Adrenal gland (tissue), 9 donors: ENCODE measurements at regions not wholly inside any gene's neighbourhood (a gene's known extent, or its start where the extent isn't known, plus 50 kb on each side); places are given as distances from the start of the nearest gene placed in this dataset.
"Not testable (repeated sequence)": the region's sequence is repeated elsewhere in the genome, so short reads cannot be mapped to it uniquely, and the experiment has no call there.

Source experiments
- DNase-seq, 7 donors: peaks; one replicate each; pipeline ENCODE4 v3.0.0-alpha.2; 2019 to 2020
- H3K27ac ChIP-seq, 5 donors: fragments of 200-600 bp; sonication (generic) in 4 of 5; 1 replicate in 3 of 5; 2 replicates in 2 of 5; pipeline versions ENCODE4 v1.5.1 to v1.8.0; 2016 to 2020; ENCODE audit warnings: mild to moderate bottlenecking in 1 of 5
- H3K27me3 ChIP-seq: fragments of 200-600 bp; 2 replicates; pipeline ENCODE4 v1.8.0; 2021
- H3K36me3 ChIP-seq, 2 donors: fragments of 200-600 bp; replicated peaks in 1 of 2; 1 replicate in 1 of 2; 2 replicates in 1 of 2; pipeline versions ENCODE4 v1.5.1 to v1.8.0; 2018 to 2022
- H3K4me1 ChIP-seq, 2 donors: fragments of 200-600 bp; replicated peaks in 1 of 2; 1 replicate in 1 of 2; 2 replicates in 1 of 2; pipeline versions ENCODE4 v1.5.1 to v1.8.0; 2018 to 2021
- H3K4me3 ChIP-seq, 4 donors: fragments of 200-600 bp; sonication (generic) in 3 of 4; one replicate each; pipeline ENCODE4 v1.5.1; 2016 to 2018
- H3K9me3 ChIP-seq, 3 donors: fragments of 200-600 bp; sonication (generic) in 1 of 3; replicated peaks in 1 of 3; 1 replicate in 2 of 3; 2 replicates in 1 of 3; pipeline versions ENCODE4 v1.5.1 to v1.8.0; 2016 to 2021
- POLR2A ChIP-seq, 2 donors: fragments of 450-650 bp; IDR thresholded peaks; one replicate each; pipeline ENCODE4 v1.6.1; 2017; ENCODE audit warnings: antibody characterized with exemption in 2 of 2, mild to moderate bottlenecking in 2 of 2, moderate library complexity in 1 of 2
- WGBS, 4 donors: extraction: QIAGEN DNeasy Blood & Tissue Kit in 2 of 4; methylation state at CpG; one replicate each; pipeline versions ENCODE4 v1.1.5 to v1.1.7; 2013 to 2017; 5-methylcytosine and 5-hydroxymethylcytosine counted together
- intact Hi-C, 2 donors: fragments of 100-400 bp; cut with DNase I; formaldehyde crosslinking; loops; one replicate each; pipeline versions ENCODE4 v1.14.1 to v1.15.0; 2022 to 2023
- TF ChIP-seq, protein P1 (sequence below), 6 experiments: fragments of 450-650 bp in 4 of 6; fragments of 200-600 bp in 2 of 6; sonication (generic) in 1 of 6; IDR thresholded peaks; 1 replicate in 5 of 6; 2 replicates in 1 of 6; pipeline versions ENCODE4 v1.5.1 to v1.8.0; 2016 to 2021; ENCODE audit warnings: antibody characterized with exemption in 6 of 6, mild to moderate bottlenecking in 2 of 6, moderate library complexity in 1 of 6
- donor health status: healthy with polysubstance abuse.
- donor health status: Bipolar disorder and iron deficiency.
- donor health status: DM: yes; HTN: yes; CAD: no.
- donor health status: DM: no; HTN: no; CAD: no.
- donor health status: DM: no; HTN: no; CAD: no.

DNA sequence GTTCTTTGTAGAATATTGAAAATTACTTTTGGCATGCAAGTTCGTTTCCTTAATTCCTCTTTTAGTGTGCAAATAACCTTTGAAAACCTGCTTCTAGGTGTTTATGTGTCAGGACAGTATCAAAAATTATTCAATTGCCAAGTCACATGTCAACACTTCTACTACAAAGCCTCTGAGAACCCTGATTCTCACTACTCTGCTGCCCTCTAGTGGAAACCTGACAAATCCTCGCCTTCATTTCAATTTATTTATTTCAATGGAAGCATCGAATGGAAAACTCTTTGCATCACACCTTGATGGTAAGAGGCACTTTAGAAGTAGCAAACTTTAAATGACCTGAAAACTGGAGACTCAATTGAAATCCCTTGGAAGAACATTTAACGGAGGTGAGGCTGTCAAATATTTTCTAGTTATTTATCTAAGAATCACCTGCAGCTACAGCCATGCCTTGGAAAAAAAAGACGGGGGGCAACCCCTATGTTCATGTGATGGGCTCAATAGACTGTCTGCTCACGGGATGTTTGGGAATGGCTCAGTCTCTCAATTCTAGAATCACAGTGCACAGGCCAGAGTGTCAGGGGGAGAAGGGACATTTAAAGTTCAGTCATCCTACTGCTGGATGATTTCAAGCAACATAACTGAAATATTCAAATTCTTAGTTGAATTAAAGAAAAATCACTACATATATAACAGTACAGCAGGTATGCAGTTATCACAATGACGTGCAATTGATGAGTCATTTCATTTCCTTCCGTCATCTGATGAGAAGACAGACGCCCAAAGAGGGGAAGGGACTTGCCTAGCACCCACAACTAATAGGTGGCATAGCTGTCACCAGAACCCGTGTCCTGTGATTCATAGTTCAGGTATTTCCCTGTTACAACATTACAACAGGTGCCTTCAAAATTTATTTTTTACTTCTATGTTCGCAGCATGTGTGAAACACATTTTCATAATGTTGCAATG, 563.9 kb downstream of the TOX3 start:
- WGBS, 4 donors, result 24 to 32% (median 32%) methylated on average over 11 of the region's 11 CpGs
- H3K9me3 ChIP-seq, result no peaks in the 10 kb centered on the region
- H3K27ac ChIP-seq, result no peak overlapping the region
- H3K4me1 ChIP-seq, result peaks cover 0 to 7% of the 10 kb centered on the region in 2 donors
- H3K27me3 ChIP-seq, result no peaks in the 10 kb centered on the region
- TF ChIP-seq POLR2A (IDR thresholded peaks at IDR 0.05), result no peak
- TF ChIP-seq, protein P1, sequence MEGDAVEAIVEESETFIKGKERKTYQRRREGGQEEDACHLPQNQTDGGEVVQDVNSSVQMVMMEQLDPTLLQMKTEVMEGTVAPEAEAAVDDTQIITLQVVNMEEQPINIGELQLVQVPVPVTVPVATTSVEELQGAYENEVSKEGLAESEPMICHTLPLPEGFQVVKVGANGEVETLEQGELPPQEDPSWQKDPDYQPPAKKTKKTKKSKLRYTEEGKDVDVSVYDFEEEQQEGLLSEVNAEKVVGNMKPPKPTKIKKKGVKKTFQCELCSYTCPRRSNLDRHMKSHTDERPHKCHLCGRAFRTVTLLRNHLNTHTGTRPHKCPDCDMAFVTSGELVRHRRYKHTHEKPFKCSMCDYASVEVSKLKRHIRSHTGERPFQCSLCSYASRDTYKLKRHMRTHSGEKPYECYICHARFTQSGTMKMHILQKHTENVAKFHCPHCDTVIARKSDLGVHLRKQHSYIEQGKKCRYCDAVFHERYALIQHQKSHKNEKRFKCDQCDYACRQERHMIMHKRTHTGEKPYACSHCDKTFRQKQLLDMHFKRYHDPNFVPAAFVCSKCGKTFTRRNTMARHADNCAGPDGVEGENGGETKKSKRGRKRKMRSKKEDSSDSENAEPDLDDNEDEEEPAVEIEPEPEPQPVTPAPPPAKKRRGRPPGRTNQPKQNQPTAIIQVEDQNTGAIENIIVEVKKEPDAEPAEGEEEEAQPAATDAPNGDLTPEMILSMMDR (IDR thresholded peaks at IDR 0.05), result peak; percentile 71 to 80 (median 78)
- no peak overlapping the region for H3K4me3 ChIP-seq
- DNase-seq, result peak; percentile 29 to 67 (median 50)
- intact Hi-C loops, result loop anchor here in 1 of 2 donors (5.0 kb wide), 1 partner anchor 161 kb away; no protein-coding TSS in a partner anchor
- H3K36me3 ChIP-seq, result no peaks in the 10 kb centered on the region

DNA sequence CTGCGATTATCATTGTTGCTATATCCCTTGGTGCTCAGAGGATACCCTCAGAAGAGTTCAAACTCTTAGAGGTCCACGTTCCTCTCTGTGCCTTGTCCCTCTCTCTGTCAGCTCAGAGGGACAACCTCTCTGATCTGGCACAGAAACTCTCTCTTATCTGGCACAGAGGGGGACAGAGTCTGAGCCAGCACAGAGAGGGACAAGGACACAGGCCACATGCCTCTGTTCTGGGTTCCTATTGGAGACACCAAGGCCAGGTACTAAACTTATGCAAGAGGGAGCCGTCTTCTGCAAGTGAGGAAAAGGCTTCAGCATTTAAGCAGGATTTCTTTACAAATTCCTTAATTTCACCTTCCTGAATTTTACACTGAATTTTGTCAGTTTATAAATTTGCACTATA, 565.2 kb downstream of the TOX3 start:
- H3K9me3 ChIP-seq, result no peaks in the 10 kb centered on the region
- H3K36me3 ChIP-seq, result no peaks in the 10 kb centered on the region
- TF ChIP-seq, protein P1 (IDR thresholded peaks at IDR 0.05), result no peak
- no peak for TF ChIP-seq POLR2A (IDR thresholded peaks at IDR 0.05)
- no peaks in the 10 kb centered on the region for H3K27me3 ChIP-seq
- peak; percentile 17 to 73 (median 60) for DNase-seq
- intact Hi-C loops, result loop anchor here in 1 of 2 donors (5.0 kb wide), 1 partner anchor 159 kb away; no protein-coding TSS in a partner anchor
- H3K4me3 ChIP-seq, result no peak overlapping the region
- WGBS, 4 donors, result 50 to 65% (median 59%) methylated on average over 3 of the region's 3 CpGs
- no peak overlapping the region for H3K27ac ChIP-seq
- peaks cover 0 to 7% of the 10 kb centered on the region in 2 donors for H3K4me1 ChIP-seq

GRCh38 chr16:51977506-51977905, 569.4 kb downstream of the TOX3 start:
- intact Hi-C loops, H3K36me3 ChIP-seq, H3K9me3 ChIP-seq, H3K27me3 ChIP-seq, H3K4me3 ChIP-seq, H3K4me1 ChIP-seq, H3K27ac ChIP-seq, DNase-seq: not testable (repeated sequence)
- 84 to 89% (median 86%) methylated on average over 2 of the region's 2 CpGs for WGBS, 4 donors

DNA sequence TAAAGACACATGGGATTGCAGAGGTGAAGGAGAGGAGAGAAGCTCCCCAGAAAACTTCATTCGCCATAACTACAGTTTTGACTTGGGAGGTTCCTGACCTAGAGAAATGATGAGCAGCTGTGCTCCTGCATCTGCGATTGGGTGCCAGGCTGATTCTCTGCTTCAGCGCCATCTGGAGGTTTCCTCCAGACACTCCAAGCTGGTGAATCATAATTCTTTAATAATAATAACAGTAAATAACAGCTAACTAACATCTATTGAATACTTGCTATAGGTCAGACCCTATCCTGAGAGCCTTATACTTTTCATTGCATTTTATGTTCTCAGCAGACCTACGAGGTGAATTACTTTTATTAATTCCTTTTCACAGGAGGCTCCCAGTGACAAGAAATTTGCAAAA, 575.8 kb downstream of the TOX3 start:
- no peaks in the 10 kb centered on the region for H3K4me1 ChIP-seq
- H3K4me3 ChIP-seq, result no peak overlapping the region
- no peaks in the 10 kb centered on the region for H3K36me3 ChIP-seq
- no peak for TF ChIP-seq POLR2A (IDR thresholded peaks at IDR 0.05)
- TF ChIP-seq, protein P1 (IDR thresholded peaks at IDR 0.05), result peak; percentile 14 to 32 (median 23)
- WGBS, 4 donors, result 38 to 50% (median 41%) methylated on average over 4 of the region's 4 CpGs
- H3K9me3 ChIP-seq, result no peaks in the 10 kb centered on the region
- H3K27me3 ChIP-seq, result no peaks in the 10 kb centered on the region
- no peak overlapping the region for H3K27ac ChIP-seq
- intact Hi-C loops, result no loop called here
- peak in 2 of 7 donors; percentile 32 to 38 for DNase-seq
